ENCODE measurements at regions not wholly inside any gene's neighbourhood (a gene's known extent, or its start where the extent isn't known, plus 50 kb on each side); places are given as distances from the start of the nearest gene placed in this dataset.
"Not testable (repeated sequence)": the region's sequence is repeated elsewhere in the genome, so short reads cannot be mapped to it uniquely, and the experiment has no call there.

GRCh38 chr4:124993838-124994237 is 281.3 kb upstream of the ANKRD50 start:
- no peak for DNase-seq (ENCODE audit: low spot score)

- DNase-seq (ENCODE audit: low spot score), result no peak
Observed at GRCh38 chr4:124990398-124990797, 277.9 kb upstream of the ANKRD50 start.

- DNase-seq (ENCODE audit: low spot score), result peak; percentile 39
Observed at GRCh38 chr4:124980276-124980752, 267.8 kb upstream of the ANKRD50 start.

GRCh38 chr4:124978536-124978935 is 266.0 kb upstream of the ANKRD50 start:
- not testable (repeated sequence) for DNase-seq (ENCODE audit: low spot score)

- no peak for DNase-seq (ENCODE audit: low spot score)
Observed at GRCh38 chr4:124977045-124977444, 264.5 kb upstream of the ANKRD50 start.

- DNase-seq (ENCODE audit: low spot score), result no peak
Observed at GRCh38 chr4:124974152-124974551, 261.6 kb upstream of the ANKRD50 start.

- no peak for DNase-seq (ENCODE audit: low spot score)
Observed at GRCh38 chr4:124973716-124974115, 261.2 kb upstream of the ANKRD50 start.

GRCh38 chr4:124970011-124970410 is 257.5 kb upstream of the ANKRD50 start:
- no peak for DNase-seq (ENCODE audit: low spot score)

- DNase-seq (ENCODE audit: low spot score), result no peak
Observed at GRCh38 chr4:124965497-124965891, 253.0 kb upstream of the ANKRD50 start.

GRCh38 chr4:124964852-124965496 is 252.4 kb upstream of the ANKRD50 start:
- DNase-seq (ENCODE audit: low spot score), result no peak

GRCh38 chr4:124964251-124964650 is 251.7 kb upstream of the ANKRD50 start:
- DNase-seq (ENCODE audit: low spot score), result peak; percentile 16

GRCh38 chr4:124961138-124961750 is 248.7 kb upstream of the ANKRD50 start:
- DNase-seq (ENCODE audit: low spot score), result no peak

- DNase-seq (ENCODE audit: low spot score), result no peak
Observed at GRCh38 chr4:124958847-124959246, 246.3 kb upstream of the ANKRD50 start.

- no peak for DNase-seq (ENCODE audit: low spot score)
Observed at GRCh38 chr4:124955476-124955875, 242.9 kb upstream of the ANKRD50 start.

- no peak for DNase-seq (ENCODE audit: low spot score)
Observed at GRCh38 chr4:124954046-124954445, 241.5 kb upstream of the ANKRD50 start.

GRCh38 chr4:124953486-124953885 is 241.0 kb upstream of the ANKRD50 start:
- DNase-seq (ENCODE audit: low spot score), result peak; percentile 10

- no peak for DNase-seq (ENCODE audit: low spot score)
Observed at GRCh38 chr4:124953061-124953460, 240.5 kb upstream of the ANKRD50 start.

GRCh38 chr4:124952601-124953000 is 240.1 kb upstream of the ANKRD50 start:
- DNase-seq (ENCODE audit: low spot score), result peak; percentile 85

GRCh38 chr4:124948976-124949597 is 236.6 kb upstream of the ANKRD50 start:
- DNase-seq (ENCODE audit: low spot score), result no peak

GRCh38 chr4:124947622-124948265 is 235.2 kb upstream of the ANKRD50 start:
- DNase-seq (ENCODE audit: low spot score), result no peak

- no peak for DNase-seq (ENCODE audit: low spot score)
Observed at GRCh38 chr4:124946696-124947095, 234.2 kb upstream of the ANKRD50 start.

GRCh38 chr4:124945422-124945821 is 232.9 kb upstream of the ANKRD50 start:
- DNase-seq (ENCODE audit: low spot score), result no peak
